Activated naive CD4-positive, alpha-beta T cell treated with anti-CD3 and anti-CD28 coated beads, Interleukin-2, amount 50 U/mL, for 24 hours (primary cell): ENCODE measurements at regions not wholly inside any gene's neighbourhood (a gene's known extent, or its start where the extent isn't known, plus 50 kb on each side); places are given as distances from the start of the nearest gene placed in this dataset.

Experiments used
- H3K27ac Mint-ChIP-seq: one replicate; pipeline ENCODE4 v1.8.0; 2021; ENCODE audit warnings: mild to moderate bottlenecking, mixed read lengths
- H3K27me3 Mint-ChIP-seq: one replicate; pipeline ENCODE4 v1.8.0; 2021; ENCODE audit warnings: mixed read lengths
- H3K36me3 Mint-ChIP-seq: one replicate; pipeline ENCODE4 v1.8.0; 2021; ENCODE audit warnings: mixed read lengths
- H3K4me1 Mint-ChIP-seq: one replicate; pipeline ENCODE4 v1.8.0; 2021; ENCODE audit warnings: mixed read lengths
- H3K4me3 Mint-ChIP-seq: one replicate; pipeline ENCODE4 v1.8.0; 2021; ENCODE audit warnings: mild to moderate bottlenecking, mixed read lengths
- H3K9me3 Mint-ChIP-seq: one replicate; pipeline ENCODE4 v1.8.0; 2021; ENCODE audit warnings: mixed read lengths

GRCh38 chr11:70671611-70672010 is 273.3 kb downstream of the CTTN start:
- peaks cover 4% of the 10 kb centered on the region for H3K27me3 Mint-ChIP-seq
- no peaks in the 10 kb centered on the region for H3K36me3 Mint-ChIP-seq
- no peak overlapping the region for H3K27ac Mint-ChIP-seq
- H3K9me3 Mint-ChIP-seq = no peaks in the 10 kb centered on the region
- H3K4me3 Mint-ChIP-seq = no peak overlapping the region
- no peaks in the 10 kb centered on the region for H3K4me1 Mint-ChIP-seq

GRCh38 chr11:70672991-70673653 is 274.8 kb downstream of the CTTN start:
- no peaks in the 10 kb centered on the region for H3K36me3 Mint-ChIP-seq
- H3K27me3 Mint-ChIP-seq = peaks cover 3% of the 10 kb centered on the region
- no peaks in the 10 kb centered on the region for H3K9me3 Mint-ChIP-seq
- H3K27ac Mint-ChIP-seq = no peak overlapping the region
- no peak overlapping the region for H3K4me3 Mint-ChIP-seq
- no peaks in the 10 kb centered on the region for H3K4me1 Mint-ChIP-seq

GRCh38 chr11:70674605-70675004 is 276.3 kb downstream of the CTTN start:
- no peak overlapping the region for H3K27ac Mint-ChIP-seq
- no peaks in the 10 kb centered on the region for H3K9me3 Mint-ChIP-seq
- H3K4me1 Mint-ChIP-seq = no peaks in the 10 kb centered on the region

GRCh38 chr11:70675697-70676374 is 277.5 kb downstream of the CTTN start:
- no peak overlapping the region for H3K27ac Mint-ChIP-seq
- H3K27me3 Mint-ChIP-seq = peaks cover 4% of the 10 kb centered on the region
- no peaks in the 10 kb centered on the region for H3K9me3 Mint-ChIP-seq
- no peaks in the 10 kb centered on the region for H3K4me1 Mint-ChIP-seq
- no peaks in the 10 kb centered on the region for H3K36me3 Mint-ChIP-seq
- H3K4me3 Mint-ChIP-seq = no peak overlapping the region

More at GRCh38 chr11:70674605-70675004, 276.3 kb downstream of the CTTN start:
- Mint-ChIP-seq H3K36me3 (no peaks in the 10 kb centered on the region), H3K4me3 (no peak overlapping the region), H3K27me3 (peaks cover 3% of the 10 kb centered on the region)

- Mint-ChIP-seq H3K4me3 (no peak overlapping the region), H3K4me1 (no peaks in the 10 kb centered on the region), H3K9me3 (no peaks in the 10 kb centered on the region), H3K27ac (no peak overlapping the region), H3K27me3 (peaks cover 3% of the 10 kb centered on the region), H3K36me3 (no peaks in the 10 kb centered on the region)
Observed at GRCh38 chr11:70677232-70677916, 279.0 kb downstream of the CTTN start.

- H3K9me3 Mint-ChIP-seq = no peaks in the 10 kb centered on the region
- no peak overlapping the region for H3K4me3 Mint-ChIP-seq
- no peaks in the 10 kb centered on the region for H3K4me1 Mint-ChIP-seq
- H3K27me3 Mint-ChIP-seq = peaks cover 2% of the 10 kb centered on the region
- no peak overlapping the region for H3K27ac Mint-ChIP-seq
- no peaks in the 10 kb centered on the region for H3K36me3 Mint-ChIP-seq
Observed at GRCh38 chr11:70678931-70679900, 280.9 kb downstream of the CTTN start.

- peaks cover 2% of the 10 kb centered on the region for H3K27me3 Mint-ChIP-seq
- no peaks in the 10 kb centered on the region for H3K9me3 Mint-ChIP-seq
- H3K4me3 Mint-ChIP-seq = no peak overlapping the region
- no peak overlapping the region for H3K27ac Mint-ChIP-seq
- H3K4me1 Mint-ChIP-seq = no peaks in the 10 kb centered on the region
- H3K36me3 Mint-ChIP-seq = no peaks in the 10 kb centered on the region
Observed at GRCh38 chr11:70680781-70681281, 282.5 kb downstream of the CTTN start.

- no peak overlapping the region for H3K27ac Mint-ChIP-seq
- no peaks in the 10 kb centered on the region for H3K4me1 Mint-ChIP-seq
- H3K4me3 Mint-ChIP-seq = no peak overlapping the region
- H3K36me3 Mint-ChIP-seq = no peaks in the 10 kb centered on the region
- H3K27me3 Mint-ChIP-seq = peaks cover 2% of the 10 kb centered on the region
- no peaks in the 10 kb centered on the region for H3K9me3 Mint-ChIP-seq
Observed at GRCh38 chr11:70682056-70682455, 283.7 kb downstream of the CTTN start.

GRCh38 chr11:70682760-70683159 is 284.4 kb downstream of the CTTN start:
- H3K9me3 Mint-ChIP-seq = no peaks in the 10 kb centered on the region

GRCh38 chr11:70687716-70688115 is 289.4 kb downstream of the CTTN start:
- H3K27me3 Mint-ChIP-seq = no peaks in the 10 kb centered on the region
- no peaks in the 10 kb centered on the region for H3K4me1 Mint-ChIP-seq
- no peak overlapping the region for H3K4me3 Mint-ChIP-seq
- H3K9me3 Mint-ChIP-seq = no peaks in the 10 kb centered on the region
- H3K36me3 Mint-ChIP-seq = no peaks in the 10 kb centered on the region
- no peak overlapping the region for H3K27ac Mint-ChIP-seq

More at GRCh38 chr11:70682760-70683159, 284.4 kb downstream of the CTTN start:
- Mint-ChIP-seq H3K27me3 (peaks cover 2% of the 10 kb centered on the region), H3K27ac (no peak overlapping the region), H3K36me3 (no peaks in the 10 kb centered on the region), H3K4me3 (no peak overlapping the region), H3K4me1 (no peaks in the 10 kb centered on the region)

GRCh38 chr11:70688142-70688541 is 289.8 kb downstream of the CTTN start:
- Mint-ChIP-seq H3K4me1 (no peaks in the 10 kb centered on the region), H3K36me3 (no peaks in the 10 kb centered on the region), H3K27ac (no peak overlapping the region), H3K27me3 (no peaks in the 10 kb centered on the region), H3K9me3 (no peaks in the 10 kb centered on the region), H3K4me3 (no peak overlapping the region)

- Mint-ChIP-seq H3K9me3 (no peaks in the 10 kb centered on the region), H3K36me3 (no peaks in the 10 kb centered on the region), H3K4me1 (no peaks in the 10 kb centered on the region), H3K27ac (no peak overlapping the region), H3K27me3 (no peaks in the 10 kb centered on the region), H3K4me3 (no peak overlapping the region)
Observed at GRCh38 chr11:70689764-70690163, 291.4 kb downstream of the CTTN start.

GRCh38 chr11:70692131-70692530 is 293.8 kb downstream of the CTTN start:
- Mint-ChIP-seq H3K4me1 (no peaks in the 10 kb centered on the region), H3K27me3 (no peaks in the 10 kb centered on the region), H3K36me3 (no peaks in the 10 kb centered on the region), H3K27ac (no peak overlapping the region), H3K9me3 (no peaks in the 10 kb centered on the region), H3K4me3 (no peak overlapping the region)

- H3K4me1 Mint-ChIP-seq = no peaks in the 10 kb centered on the region
- H3K27ac Mint-ChIP-seq = no peak overlapping the region
- H3K27me3 Mint-ChIP-seq = no peaks in the 10 kb centered on the region
Observed at GRCh38 chr11:70694371-70694770, 296.0 kb downstream of the CTTN start.

More at GRCh38 chr11:70694371-70694770, 296.0 kb downstream of the CTTN start:
- Mint-ChIP-seq H3K4me3 (no peak overlapping the region), H3K36me3 (no peaks in the 10 kb centered on the region), H3K9me3 (no peaks in the 10 kb centered on the region)
